ENCODE measurements at regions not wholly inside any gene's neighbourhood (a gene's known extent, or its start where the extent isn't known, plus 50 kb on each side); places are given as distances from the start of the nearest gene placed in this dataset.
"Not testable (repeated sequence)": the region's sequence is repeated elsewhere in the genome, so short reads cannot be mapped to it uniquely, and the experiment has no call there.

GRCh38 chr2:21787941-21788340 lies 664.2 kb downstream of the TDRD15 start:
- H4K20me1 ChIP-seq (ENCODE audit: control insufficient read depth, extremely low read depth, insufficient read depth, low read length): no peaks in the 10 kb centered on the region
- no peak overlapping the region for H3K4me2 ChIP-seq (ENCODE audit: extremely low read depth, insufficient read depth, low read length)
- no peaks in the 10 kb centered on the region for H3K27me3 ChIP-seq (ENCODE audit: control insufficient read depth, insufficient read depth, low read length)
- no peak overlapping the region for H3K27ac ChIP-seq (ENCODE audit: insufficient read depth, low read length)
- H3K4me1 ChIP-seq (ENCODE audit: control insufficient read depth, extremely low read depth, insufficient read depth, low read length): no peaks in the 10 kb centered on the region
- TF ChIP-seq CTCF (conservative IDR thresholded peaks at IDR 0.05 in 1 of 2, IDR thresholded peaks at IDR 0.05 in 1 of 2; ENCODE audit: low read depth in 1 of 2, low read length in 2 of 2): no peak
- H3K4me3 ChIP-seq (replicated peaks in 1 of 4; ENCODE audit: control extremely low read depth in 1 of 4, insufficient read depth in 1 of 4, low read depth in 3 of 4, low read length in 4 of 4): no peak overlapping the region
- no peak overlapping the region for H2AFZ ChIP-seq (ENCODE audit: low read length)
- no peak overlapping the region for H3K9ac ChIP-seq (ENCODE audit: insufficient read depth, low read length)
- DNase-seq (ENCODE audit: low read depth in 2 of 2): peak in 1 of 2 donors; percentile 43
- H3K36me3 ChIP-seq (ENCODE audit: control insufficient read depth, insufficient read depth, low read length): no peaks in the 10 kb centered on the region
- H3K9me3 ChIP-seq (ENCODE audit: control insufficient read depth, insufficient read depth, low read depth, low read length): no peaks in the 10 kb centered on the region
- no peaks in the 10 kb centered on the region for H3K79me2 ChIP-seq (ENCODE audit: control insufficient read depth, insufficient read depth, low read length)

- H2AFZ ChIP-seq (ENCODE audit: low read length); H3K27ac ChIP-seq (ENCODE audit: insufficient read depth, low read length); H3K79me2 ChIP-seq (ENCODE audit: control insufficient read depth, insufficient read depth, low read length); H3K27me3 ChIP-seq (ENCODE audit: control insufficient read depth, insufficient read depth, low read length); H3K4me3 ChIP-seq (replicated peaks in 1 of 4; ENCODE audit: control extremely low read depth in 1 of 4, insufficient read depth in 1 of 4, low read depth in 3 of 4, low read length in 4 of 4); H4K20me1 ChIP-seq (ENCODE audit: control insufficient read depth, extremely low read depth, insufficient read depth, low read length); H3K9me3 ChIP-seq (ENCODE audit: control insufficient read depth, insufficient read depth, low read depth, low read length); DNase-seq (ENCODE audit: low read depth in 2 of 2); H3K4me1 ChIP-seq (ENCODE audit: control insufficient read depth, extremely low read depth, insufficient read depth, low read length); H3K4me2 ChIP-seq (ENCODE audit: extremely low read depth, insufficient read depth, low read length); H3K36me3 ChIP-seq (ENCODE audit: control insufficient read depth, insufficient read depth, low read length); H3K9ac ChIP-seq (ENCODE audit: insufficient read depth, low read length): not testable (repeated sequence)
Observed at GRCh38 chr2:21790311-21790710, 666.5 kb downstream of the TDRD15 start.

- H3K79me2 ChIP-seq (ENCODE audit: control insufficient read depth, insufficient read depth, low read length): no peaks in the 10 kb centered on the region
- no peak overlapping the region for H3K4me3 ChIP-seq (replicated peaks in 1 of 4; ENCODE audit: control extremely low read depth in 1 of 4, insufficient read depth in 1 of 4, low read depth in 3 of 4, low read length in 4 of 4)
- H3K9me3 ChIP-seq (ENCODE audit: control insufficient read depth, insufficient read depth, low read depth, low read length): no peaks in the 10 kb centered on the region
- H3K9ac ChIP-seq (ENCODE audit: insufficient read depth, low read length): no peak overlapping the region
- no peak overlapping the region for H3K27ac ChIP-seq (ENCODE audit: insufficient read depth, low read length)
- no peaks in the 10 kb centered on the region for H3K4me1 ChIP-seq (ENCODE audit: control insufficient read depth, extremely low read depth, insufficient read depth, low read length)
- no peaks in the 10 kb centered on the region for H3K36me3 ChIP-seq (ENCODE audit: control insufficient read depth, insufficient read depth, low read length)
- TF ChIP-seq CTCF (conservative IDR thresholded peaks at IDR 0.05 in 1 of 2, IDR thresholded peaks at IDR 0.05 in 1 of 2; ENCODE audit: low read depth in 1 of 2, low read length in 2 of 2) (no peak), EZH2 (IDR thresholded peaks at IDR 0.05; ENCODE audit: low read length, missing control alignments) (no peak)
- H3K27me3 ChIP-seq (ENCODE audit: control insufficient read depth, insufficient read depth, low read length): no peaks in the 10 kb centered on the region
- H2AFZ ChIP-seq (ENCODE audit: low read length): no peak overlapping the region
- no peak for DNase-seq (ENCODE audit: low read depth in 2 of 2)
- no peaks in the 10 kb centered on the region for H4K20me1 ChIP-seq (ENCODE audit: control insufficient read depth, extremely low read depth, insufficient read depth, low read length)
- H3K4me2 ChIP-seq (ENCODE audit: extremely low read depth, insufficient read depth, low read length): no peak overlapping the region
Observed at GRCh38 chr2:21792571-21792970, 668.8 kb downstream of the TDRD15 start.

GRCh38 chr2:21793461-21793860 lies 669.7 kb downstream of the TDRD15 start:
- Histone ChIP-seq H3K27me3 (ENCODE audit: control insufficient read depth, insufficient read depth, low read length) (no peaks in the 10 kb centered on the region), H3K4me1 (ENCODE audit: control insufficient read depth, extremely low read depth, insufficient read depth, low read length) (no peaks in the 10 kb centered on the region), H3K4me2 (ENCODE audit: extremely low read depth, insufficient read depth, low read length) (no peak overlapping the region), H3K79me2 (ENCODE audit: control insufficient read depth, insufficient read depth, low read length) (no peaks in the 10 kb centered on the region), H3K9me3 (ENCODE audit: control insufficient read depth, insufficient read depth, low read depth, low read length) (no peaks in the 10 kb centered on the region), H3K36me3 (ENCODE audit: control insufficient read depth, insufficient read depth, low read length) (no peaks in the 10 kb centered on the region), H3K4me3 (replicated peaks in 1 of 4; ENCODE audit: control extremely low read depth in 1 of 4, insufficient read depth in 1 of 4, low read depth in 3 of 4, low read length in 4 of 4) (no peak overlapping the region), H3K9ac (ENCODE audit: insufficient read depth, low read length) (no peak overlapping the region), H2AFZ (ENCODE audit: low read length) (no peak overlapping the region), H4K20me1 (ENCODE audit: control insufficient read depth, extremely low read depth, insufficient read depth, low read length) (no peaks in the 10 kb centered on the region), H3K27ac (ENCODE audit: insufficient read depth, low read length) (no peak overlapping the region)
- DNase-seq (ENCODE audit: low read depth in 2 of 2): peak in 1 of 2 donors; percentile 19
- TF ChIP-seq EZH2 (IDR thresholded peaks at IDR 0.05; ENCODE audit: low read length, missing control alignments) (no peak), CTCF (conservative IDR thresholded peaks at IDR 0.05 in 1 of 2, IDR thresholded peaks at IDR 0.05 in 1 of 2; ENCODE audit: low read depth in 1 of 2, low read length in 2 of 2) (no peak)
